IMR-90 (cell line): ENCODE measurements at regions not wholly inside any gene's neighbourhood (a gene's known extent, or its start where the extent isn't known, plus 50 kb on each side); places are given as distances from the start of the nearest gene placed in this dataset.
A peak's percentile ranks its signal among the peaks of the same experiment; 100 is the strongest.

Experiments used
- ATAC-seq: fragments of 200-7000 bp; cut with Tn5 transposase; 2 replicates; pipeline ENCODE4 v1.9.1; 2020; ENCODE audit warnings: low read depth, mild to moderate bottlenecking, moderate library complexity
- BruUV-seq: library from RNA; stranded (reverse); fragments of 400-500 nt; replicated peaks from 2 replicates; lab custom pipeline; 2021; lab: Mats Ljungman, UMichigan
- CTCF ChIA-PET: fragments of 300-600 bp; formaldehyde crosslinking; extraction: SDS; loops from one replicate; lab custom pipeline; 2021; ENCODE audit warnings: antibody characterized with exemption; lab: Yijun Ruan, JAX
- POLR2A ChIA-PET: fragments of 300-600 bp; sonication (Branson Sonifier 250); formaldehyde crosslinking; loops from one replicate; lab custom pipeline; 2022; ENCODE audit warnings: antibody characterized with exemption; ENCODE audit not compliant: unreplicated experiment; lab: Charles Lee
- DNase-seq: peaks from one replicate; pipeline ENCODE4 v3.0.0; 2013
- H2AFZ ChIP-seq: replicated peaks from 2 replicates; pipeline ENCODE3; 2013; ENCODE audit warnings: low read length, mild to moderate bottlenecking; ENCODE audit not compliant: poor library complexity
- H2AK5ac ChIP-seq: 2 replicates; pipeline ENCODE4 v1.6.1; 2013; ENCODE audit warnings: low read depth, low read length, inconsistent platforms
- H2AK9ac ChIP-seq: replicated peaks from 2 replicates; pipeline ENCODE3; 2013; ENCODE audit warnings: mild to moderate bottlenecking, low read depth, low read length, moderate library complexity; ENCODE audit not compliant: poor library complexity
- H2BK120ac ChIP-seq: 2 replicates; pipeline ENCODE4 v1.6.1; 2013; ENCODE audit warnings: low read depth, low read length, inconsistent platforms
- H2BK15ac ChIP-seq: 3 replicates; pipeline ENCODE4 v1.6.1; 2013; ENCODE audit warnings: low read depth, low read length, inconsistent platforms
- H2BK20ac ChIP-seq: 2 replicates; pipeline ENCODE4 v1.6.1; 2013; ENCODE audit warnings: low read depth, mild to moderate bottlenecking, inconsistent platforms, low read length, moderate library complexity
- H2BK5ac ChIP-seq: 2 replicates; pipeline ENCODE4 v1.6.1; 2013; ENCODE audit warnings: mild to moderate bottlenecking, low read depth, low read length, inconsistent platforms; ENCODE audit not compliant: poor library complexity, severe bottlenecking
- H3K14ac ChIP-seq: replicated peaks from 2 replicates; pipeline ENCODE4 v1.6.1; 2013; ENCODE audit warnings: low read depth, low read length, inconsistent platforms
- H3K18ac ChIP-seq: 2 replicates; pipeline ENCODE4 v1.6.1; 2013; ENCODE audit warnings: low read depth, low read length, control low read depth
- H3K23ac ChIP-seq: 2 replicates; pipeline ENCODE4 v1.6.1; 2013; ENCODE audit warnings: low read depth, low read length, inconsistent platforms
- H3K27ac ChIP-seq: 2 replicates; pipeline ENCODE4 v1.5.1; 2013; ENCODE audit warnings: mild to moderate bottlenecking, control low read depth, low read length; ENCODE audit not compliant: insufficient read depth
- H3K27me3 ChIP-seq: 2 replicates; pipeline ENCODE4 v1.6.1; 2013; ENCODE audit warnings: low read length; ENCODE audit not compliant: control insufficient read depth, insufficient read depth
- H3K36me3 ChIP-seq: 2 replicates; pipeline ENCODE4 v1.6.1; 2013; ENCODE audit warnings: low read length, mixed read lengths; ENCODE audit not compliant: control insufficient read depth, insufficient read depth
- H3K4ac ChIP-seq: 2 replicates; pipeline ENCODE4 v1.6.1; 2013; ENCODE audit warnings: low read depth, low read length, inconsistent platforms
- H3K4me1 ChIP-seq: 2 replicates; pipeline ENCODE4 v1.6.1; 2013; ENCODE audit warnings: low read length, mixed read lengths; ENCODE audit not compliant: control insufficient read depth, insufficient read depth
- H3K4me2 ChIP-seq: 2 replicates; pipeline ENCODE4 v1.6.1; 2013; ENCODE audit warnings: low read depth, mild to moderate bottlenecking, control low read depth, low read length, moderate library complexity
- H3K4me3 ChIP-seq: 2 replicates; pipeline ENCODE4 v1.5.1; 2013; ENCODE audit warnings: low read depth, mild to moderate bottlenecking, control low read depth, low read length, moderate library complexity; ENCODE audit not compliant: insufficient read depth
- H3K56ac ChIP-seq: 2 replicates; pipeline ENCODE4 v1.6.1; 2013; ENCODE audit warnings: low read length, inconsistent platforms; ENCODE audit not compliant: insufficient read depth; ENCODE audit errors: extremely low read depth
- H3K79me1 ChIP-seq, 2 experiments: 2 replicates each; pipeline ENCODE4 v1.6.1; 2013; ENCODE audit warnings: low read length in 2 of 2, inconsistent platforms in 1 of 2, low read depth in 1 of 2
- H3K9ac ChIP-seq: 2 replicates; pipeline ENCODE4 v1.6.1; 2013; ENCODE audit warnings: low read depth, low read length, control low read depth
- H3K9me1 ChIP-seq: 2 replicates; pipeline ENCODE4 v1.6.1; 2013; ENCODE audit warnings: low read length, inconsistent platforms; ENCODE audit not compliant: insufficient read depth
- H3K9me3 ChIP-seq: 2 replicates; pipeline ENCODE4 v1.6.1; 2013; ENCODE audit warnings: low read length; ENCODE audit not compliant: control insufficient read depth, insufficient read depth
- H4K20me1 ChIP-seq: 2 replicates; pipeline ENCODE4 v1.6.1; 2013; ENCODE audit warnings: low read length, inconsistent platforms; ENCODE audit not compliant: insufficient read depth
- H4K5ac ChIP-seq: 2 replicates; pipeline ENCODE4 v1.6.1; 2013; ENCODE audit warnings: mild to moderate bottlenecking, low read depth, low read length, control low read depth
- H4K8ac ChIP-seq, 2 experiments: 2 replicates each; pipeline ENCODE4 v1.6.1; 2013; ENCODE audit warnings: low read depth in 2 of 2, low read length in 2 of 2, control low read depth in 1 of 2, inconsistent platforms in 1 of 2
- H4K91ac ChIP-seq: 2 replicates; pipeline ENCODE4 v1.6.1; 2013; ENCODE audit warnings: low read depth, low read length, inconsistent platforms; ENCODE audit not compliant: insufficient read depth
- CEBPB ChIP-seq: IDR thresholded peaks from 2 replicates; pipeline ENCODE4 v1.6.1; 2012; ENCODE audit warnings: low read depth, low read length, improper control_type of control experiment
- MAFK ChIP-seq: IDR thresholded peaks from 2 replicates; pipeline ENCODE4 v1.6.1; 2012; ENCODE audit warnings: low read depth, low read length, improper control_type of control experiment
- WGBS, 2 experiments: methylation state at CpG; one replicate each; pipeline versions ENCODE4 v1.1.5 to v1.1.7; 2013; ENCODE audit warnings: missing lambda C conversion rate in 2 of 2; ENCODE audit not compliant: insufficient read length in 1 of 2; ENCODE audit errors: extremely low coverage in 2 of 2; 5-methylcytosine and 5-hydroxymethylcytosine counted together
- dilution Hi-C: fragments of 300-500 bp; cut with HindIII; formaldehyde crosslinking; loops from one replicate; pipeline ENCODE4 v1.14.3; 2018; ENCODE audit warnings: low sequenced_read_pairs; ENCODE audit not compliant: unreplicated experiment
- in situ Hi-C: fragments of 300-500 bp; cut with MboI; formaldehyde crosslinking; loops from 3 replicates; pipeline ENCODE4 v1.14.3; 2019; ENCODE audit warnings: low sequenced_read_pairs, inconsistent platforms, mixed read lengths
- intact Hi-C: fragments of 100-400 bp; cut with micrococcal nuclease; formaldehyde crosslinking; loops from 2 replicates; pipeline ENCODE4 v1.10.0; 2022

GRCh38 chr14:94970941-94971730 is 186.2 kb downstream of the DICER1 start:
- no peak overlapping the region for H3K23ac ChIP-seq
- ATAC-seq = no peak
- no peak overlapping the region for H2AFZ ChIP-seq
- no peak overlapping the region for H4K8ac ChIP-seq
- ChIA-PET POLR2A (no interaction called here), CTCF (no interaction called here)
- H4K5ac ChIP-seq = no peak overlapping the region
- H3K9me3 ChIP-seq = peaks cover 2% of the 10 kb centered on the region; the same call in 1 of the 2 replicates
- H2AK5ac ChIP-seq = no peak overlapping the region
- no TSS peak for BruUV-seq
- H2BK5ac ChIP-seq = no peak overlapping the region
- no peak overlapping the region for H3K4ac ChIP-seq
- DNase-seq = no peak
- no peak overlapping the region for H2BK20ac ChIP-seq
- H2BK15ac ChIP-seq = no peak overlapping the region
- H3K4me2 ChIP-seq = no peak overlapping the region
- no peak overlapping the region for H2AK9ac ChIP-seq
- no peak overlapping the region for H3K4me3 ChIP-seq
- H3K27ac ChIP-seq = no peak overlapping the region
- in situ Hi-C loops (no loop called here), dilution Hi-C loops (no loop called here), intact Hi-C loops (no loop called here)
- no peaks in the 10 kb centered on the region for H3K79me1 ChIP-seq
- H3K4me1 ChIP-seq = no peaks in the 10 kb centered on the region
- H4K91ac ChIP-seq = no peak overlapping the region
- no peaks in the 10 kb centered on the region for H3K36me3 ChIP-seq
- no peak overlapping the region for H3K14ac ChIP-seq
- no peaks in the 10 kb centered on the region for H3K9me1 ChIP-seq
- peak; percentile 96 for TF ChIP-seq MAFK
- TF ChIP-seq CEBPB = no peak
- no peak overlapping the region for H3K9ac ChIP-seq
- H3K56ac ChIP-seq = no peak overlapping the region
- H3K27me3 ChIP-seq = no peaks in the 10 kb centered on the region
- H2BK120ac ChIP-seq = no peak overlapping the region
- H4K20me1 ChIP-seq = no peaks in the 10 kb centered on the region
- WGBS, 2 experiments = 20% methylated on average over 1 of the region's 2 CpGs; no CpG with 5 or more reads in 1 of the 2 experiments
- H3K18ac ChIP-seq = no peak overlapping the region
